ENCODE measurements at regions not wholly inside any gene's neighbourhood (a gene's known extent, or its start where the extent isn't known, plus 50 kb on each side); places are given as distances from the start of the nearest gene placed in this dataset.
A peak's percentile ranks its signal among the peaks of the same experiment; 100 is the strongest.

DNA sequence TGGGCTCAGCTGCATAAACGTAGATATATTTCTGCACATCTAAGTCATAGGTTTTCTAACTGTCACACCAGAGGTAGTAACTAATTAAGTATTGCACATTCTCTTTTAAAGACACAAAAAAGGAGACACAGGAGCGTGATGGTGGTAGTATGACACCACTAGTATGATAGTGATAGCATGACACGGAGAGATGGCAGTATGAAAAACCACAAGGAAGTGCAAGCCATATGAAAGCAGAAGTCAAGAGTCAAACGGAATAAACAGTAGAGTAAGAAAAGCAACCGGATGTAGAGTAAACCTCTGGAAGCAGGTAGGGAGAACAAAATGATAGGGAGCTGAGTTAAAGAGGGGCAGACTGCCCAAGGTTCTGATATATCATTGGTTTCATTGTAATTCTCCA is 382.2 kb upstream of the INTU start:
- ATAC-seq (ENCODE audit: insufficient read depth, low read depth) (peak; percentile 82), DNase-seq (no peak)
- Histone ChIP-seq H3K9me3 (ENCODE audit: insufficient read depth, low read length, severe bottlenecking) (no peaks in the 10 kb centered on the region), H3K4me3 (ENCODE audit: low read depth in 1 of 2, low read length in 2 of 2) (no peak overlapping the region), H4K20me1 (ENCODE audit: insufficient read depth, low read length) (no peaks in the 10 kb centered on the region), H3K36me3 (ENCODE audit: insufficient read depth, low read length) (no peaks in the 10 kb centered on the region), H3K9ac (ENCODE audit: low read depth, low read length) (no peak overlapping the region), H2AFZ (ENCODE audit: low read depth, low read length) (no peak overlapping the region), H3K4me2 (ENCODE audit: insufficient read depth, low read length) (no peak overlapping the region), H3K27me3 (ENCODE audit: insufficient read depth, low read length, poor library complexity) (no peaks in the 10 kb centered on the region), H3K4me1 (ENCODE audit: insufficient read depth, low read length) (no peaks in the 10 kb centered on the region), H3K27ac (ENCODE audit: low read length) (no peak overlapping the region), H3K79me2 (ENCODE audit: insufficient read depth, low read length) (no peaks in the 10 kb centered on the region)
- TF ChIP-seq, protein P1, sequence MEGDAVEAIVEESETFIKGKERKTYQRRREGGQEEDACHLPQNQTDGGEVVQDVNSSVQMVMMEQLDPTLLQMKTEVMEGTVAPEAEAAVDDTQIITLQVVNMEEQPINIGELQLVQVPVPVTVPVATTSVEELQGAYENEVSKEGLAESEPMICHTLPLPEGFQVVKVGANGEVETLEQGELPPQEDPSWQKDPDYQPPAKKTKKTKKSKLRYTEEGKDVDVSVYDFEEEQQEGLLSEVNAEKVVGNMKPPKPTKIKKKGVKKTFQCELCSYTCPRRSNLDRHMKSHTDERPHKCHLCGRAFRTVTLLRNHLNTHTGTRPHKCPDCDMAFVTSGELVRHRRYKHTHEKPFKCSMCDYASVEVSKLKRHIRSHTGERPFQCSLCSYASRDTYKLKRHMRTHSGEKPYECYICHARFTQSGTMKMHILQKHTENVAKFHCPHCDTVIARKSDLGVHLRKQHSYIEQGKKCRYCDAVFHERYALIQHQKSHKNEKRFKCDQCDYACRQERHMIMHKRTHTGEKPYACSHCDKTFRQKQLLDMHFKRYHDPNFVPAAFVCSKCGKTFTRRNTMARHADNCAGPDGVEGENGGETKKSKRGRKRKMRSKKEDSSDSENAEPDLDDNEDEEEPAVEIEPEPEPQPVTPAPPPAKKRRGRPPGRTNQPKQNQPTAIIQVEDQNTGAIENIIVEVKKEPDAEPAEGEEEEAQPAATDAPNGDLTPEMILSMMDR (IDR thresholded peaks at IDR 0.05; ENCODE audit: borderline replicate concordance, extremely low read depth, low read length, poor library complexity, severe bottlenecking), result no peak
- no peak for TF ChIP-seq EZH2 (IDR thresholded peaks at IDR 0.05; ENCODE audit: borderline replicate concordance, low read depth, low read length, severe bottlenecking)

DNA sequence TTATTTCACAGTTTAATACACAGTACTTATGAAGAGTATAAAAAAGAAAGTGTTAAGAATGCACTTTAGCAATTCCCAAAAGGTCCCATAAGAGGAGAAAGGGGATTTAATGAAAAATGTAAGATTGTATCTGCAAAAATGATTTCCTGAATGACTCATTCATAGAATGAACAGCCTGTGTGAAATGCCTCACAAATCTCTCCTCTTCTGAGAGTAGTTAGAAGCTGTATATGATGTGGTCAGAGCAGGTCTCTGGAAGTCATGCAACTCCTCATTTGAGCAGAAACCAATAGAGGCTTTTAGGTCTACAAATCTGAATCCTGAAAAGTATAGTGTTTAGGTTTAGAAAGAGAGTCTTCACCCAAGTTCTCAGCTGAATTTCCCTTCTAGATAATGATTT is 381.3 kb upstream of the INTU start:
- Histone ChIP-seq H3K79me2 (ENCODE audit: insufficient read depth, low read length) (no peaks in the 10 kb centered on the region), H3K9me3 (ENCODE audit: insufficient read depth, low read length, severe bottlenecking) (no peaks in the 10 kb centered on the region), H3K4me3 (ENCODE audit: low read depth in 1 of 2, low read length in 2 of 2) (no peak overlapping the region), H2AFZ (ENCODE audit: low read depth, low read length) (no peak overlapping the region), H3K9ac (ENCODE audit: low read depth, low read length) (no peak overlapping the region), H3K4me2 (ENCODE audit: insufficient read depth, low read length) (no peak overlapping the region), H3K4me1 (ENCODE audit: insufficient read depth, low read length) (no peaks in the 10 kb centered on the region), H3K27ac (ENCODE audit: low read length) (no peak overlapping the region), H3K27me3 (ENCODE audit: insufficient read depth, low read length, poor library complexity) (no peaks in the 10 kb centered on the region), H4K20me1 (ENCODE audit: insufficient read depth, low read length) (no peaks in the 10 kb centered on the region), H3K36me3 (ENCODE audit: insufficient read depth, low read length) (no peaks in the 10 kb centered on the region)
- no peak for DNase-seq
- ATAC-seq (ENCODE audit: insufficient read depth, low read depth), result peak; percentile 69
- TF ChIP-seq, protein P1 (IDR thresholded peaks at IDR 0.05; ENCODE audit: borderline replicate concordance, extremely low read depth, low read length, poor library complexity, severe bottlenecking), result no peak
- no peak for TF ChIP-seq EZH2 (IDR thresholded peaks at IDR 0.05; ENCODE audit: borderline replicate concordance, low read depth, low read length, severe bottlenecking)

DNA sequence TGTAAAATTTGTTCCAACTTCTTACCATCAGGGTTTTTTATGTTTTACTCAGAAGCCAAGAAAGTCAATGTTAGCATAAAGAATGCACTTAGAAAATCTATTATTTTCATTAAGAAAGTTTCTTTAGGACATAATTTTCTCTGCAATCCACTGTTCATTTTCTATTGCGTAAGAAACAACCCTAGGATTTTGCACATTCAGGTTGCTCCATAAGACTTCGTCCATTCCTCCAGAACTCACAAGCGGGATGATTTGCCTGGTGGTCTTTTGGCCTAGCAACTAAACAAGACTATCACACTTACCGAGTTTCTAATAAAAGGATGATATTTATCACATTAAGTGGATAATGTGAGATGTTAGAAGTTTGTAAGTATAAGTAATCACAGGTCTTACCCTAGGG is 376.3 kb upstream of the INTU start:
- Histone ChIP-seq H3K4me1 (ENCODE audit: insufficient read depth, low read length) (no peaks in the 10 kb centered on the region), H4K20me1 (ENCODE audit: insufficient read depth, low read length) (no peaks in the 10 kb centered on the region), H2AFZ (ENCODE audit: low read depth, low read length) (no peak overlapping the region), H3K79me2 (ENCODE audit: insufficient read depth, low read length) (no peaks in the 10 kb centered on the region), H3K27me3 (ENCODE audit: insufficient read depth, low read length, poor library complexity) (no peaks in the 10 kb centered on the region), H3K4me3 (ENCODE audit: low read depth in 1 of 2, low read length in 2 of 2) (no peak overlapping the region), H3K36me3 (ENCODE audit: insufficient read depth, low read length) (no peaks in the 10 kb centered on the region), H3K4me2 (ENCODE audit: insufficient read depth, low read length) (no peak overlapping the region), H3K27ac (ENCODE audit: low read length) (no peak overlapping the region), H3K9me3 (ENCODE audit: insufficient read depth, low read length, severe bottlenecking) (no peaks in the 10 kb centered on the region), H3K9ac (ENCODE audit: low read depth, low read length) (no peak overlapping the region)
- no peak for ATAC-seq (ENCODE audit: insufficient read depth, low read depth)
- DNase-seq, result no peak
- TF ChIP-seq, protein P1 (IDR thresholded peaks at IDR 0.05; ENCODE audit: borderline replicate concordance, extremely low read depth, low read length, poor library complexity, severe bottlenecking), result no peak
- no peak for TF ChIP-seq EZH2 (IDR thresholded peaks at IDR 0.05; ENCODE audit: borderline replicate concordance, low read depth, low read length, severe bottlenecking)

DNA sequence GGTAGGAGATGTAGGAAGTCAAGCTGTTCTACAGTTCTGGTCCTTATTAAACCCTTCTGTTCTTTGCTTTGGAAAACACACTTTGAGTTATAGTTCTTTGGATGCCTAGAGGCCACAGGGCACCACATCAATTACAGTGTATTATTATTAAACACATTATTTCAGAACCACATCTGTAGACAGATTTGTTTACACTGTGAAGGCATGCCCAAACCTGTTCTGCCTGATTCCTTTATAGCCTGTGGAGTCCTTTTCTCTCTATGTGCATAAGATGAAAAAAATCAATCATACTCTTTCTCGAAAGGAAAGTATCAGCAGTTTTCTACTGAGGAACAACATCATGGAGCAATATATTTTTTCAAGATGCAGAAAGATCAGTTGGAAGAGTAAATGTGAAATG is 371.3 kb upstream of the INTU start:
- no peak overlapping the region for H3K9ac ChIP-seq (ENCODE audit: low read depth, low read length)

More for the DNA sequence above, 371.3 kb upstream of the INTU start:
- no peaks in the 10 kb centered on the region for H3K9me3 ChIP-seq (ENCODE audit: insufficient read depth, low read length, severe bottlenecking)
- no peaks in the 10 kb centered on the region for H3K27me3 ChIP-seq (ENCODE audit: insufficient read depth, low read length, poor library complexity)
- H3K4me1 ChIP-seq (ENCODE audit: insufficient read depth, low read length), result no peaks in the 10 kb centered on the region
- H3K36me3 ChIP-seq (ENCODE audit: insufficient read depth, low read length), result no peaks in the 10 kb centered on the region
- TF ChIP-seq, protein P1 (IDR thresholded peaks at IDR 0.05; ENCODE audit: borderline replicate concordance, extremely low read depth, low read length, poor library complexity, severe bottlenecking), result no peak
- TF ChIP-seq EZH2 (IDR thresholded peaks at IDR 0.05; ENCODE audit: borderline replicate concordance, low read depth, low read length, severe bottlenecking), result no peak
- H4K20me1 ChIP-seq (ENCODE audit: insufficient read depth, low read length), result no peaks in the 10 kb centered on the region
- no peak overlapping the region for H3K4me2 ChIP-seq (ENCODE audit: insufficient read depth, low read length)
- no peak overlapping the region for H3K27ac ChIP-seq (ENCODE audit: low read length)
- H3K79me2 ChIP-seq (ENCODE audit: insufficient read depth, low read length), result no peaks in the 10 kb centered on the region
- ATAC-seq (ENCODE audit: insufficient read depth, low read depth) (no peak), DNase-seq (no peak)
- no peak overlapping the region for H2AFZ ChIP-seq (ENCODE audit: low read depth, low read length)
- H3K4me3 ChIP-seq (ENCODE audit: low read depth in 1 of 2, low read length in 2 of 2), result no peak overlapping the region
